HEK293T (cell line): ENCODE measurements at regions not wholly inside any gene's neighbourhood (a gene's known extent, or its start where the extent isn't known, plus 50 kb on each side); places are given as distances from the start of the nearest gene placed in this dataset.

Experiments used
- FOXA1 ChIP-seq: fragments of 450-650 bp; IDR thresholded peaks from 2 replicates; pipeline ENCODE4 v1.6.1; 2016; ENCODE audit warnings: mild to moderate bottlenecking
- FOXK2 ChIP-seq: fragments of 450-650 bp; IDR thresholded peaks from 2 replicates; pipeline ENCODE4 v1.6.1; 2016; ENCODE audit warnings: mild to moderate bottlenecking
- FOXM1 ChIP-seq: fragments of 450-650 bp; IDR thresholded peaks from 2 replicates; pipeline ENCODE4 v1.6.1; 2017; ENCODE audit warnings: mild to moderate bottlenecking, borderline replicate concordance
- HDGF ChIP-seq: fragments of 450-650 bp; IDR thresholded peaks from 2 replicates; pipeline ENCODE4 v1.6.1; 2017; ENCODE audit warnings: antibody characterized with exemption, borderline replicate concordance
- L3MBTL2 ChIP-seq: fragments of 450-650 bp; conservative IDR thresholded peaks from 2 replicates; pipeline ENCODE4 v1.6.1; 2016; ENCODE audit warnings: mild to moderate bottlenecking
- LEF1 ChIP-seq: fragments of 450-650 bp; IDR thresholded peaks from 2 replicates; pipeline ENCODE4 v1.6.1; 2017; ENCODE audit warnings: mild to moderate bottlenecking, borderline replicate concordance
- SP1 ChIP-seq: fragments of 450-650 bp; IDR thresholded peaks from 2 replicates; pipeline ENCODE4 v1.6.1; 2017
- SUZ12 ChIP-seq: fragments of 450-650 bp; IDR thresholded peaks from 2 replicates; pipeline ENCODE4 v1.6.1; 2016; ENCODE audit warnings: mild to moderate bottlenecking
- ZNF384 ChIP-seq: fragments of 450-650 bp; IDR thresholded peaks from 2 replicates; pipeline ENCODE4 v1.6.1; 2016

DNA sequence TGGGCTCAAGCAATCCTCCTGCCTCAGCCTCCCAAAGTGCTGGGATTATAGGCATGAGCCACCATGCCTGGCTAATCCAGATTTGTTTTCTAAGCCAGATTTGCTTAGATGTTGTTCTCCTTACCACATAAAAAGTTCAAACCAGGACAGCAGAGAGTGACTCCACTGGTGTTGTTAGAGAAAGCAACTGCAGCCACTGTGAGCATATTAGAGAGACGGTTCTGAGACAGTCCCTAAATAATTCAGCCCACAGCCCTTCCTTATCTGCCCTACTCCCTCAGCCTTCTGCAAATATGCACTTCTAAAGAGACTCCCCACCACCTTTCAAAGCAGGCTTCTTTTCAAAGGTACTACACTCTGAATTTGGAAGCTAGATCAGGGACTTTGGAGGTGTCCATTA lies 96.1 kb downstream of the DRD1 start:
- TF ChIP-seq SP1 (no peak), FOXM1 (no peak), FOXA1 (no peak), LEF1 (no peak), HDGF (no peak), FOXK2 (no peak), SUZ12 (no peak), ZNF384 (no peak), L3MBTL2 (no peak)
